Stomach (tissue), 4 donors: ENCODE measurements at regions not wholly inside any gene's neighbourhood (a gene's known extent, or its start where the extent isn't known, plus 50 kb on each side); places are given as distances from the start of the nearest gene placed in this dataset.

Experiments
- POLR2A ChIP-seq, 4 donors: fragments of 450-650 bp; IDR thresholded peaks; one replicate each; pipeline ENCODE4 v1.6.1; 2016; ENCODE audit warnings: antibody characterized with exemption in 4 of 4, control low read depth in 2 of 4, mild to moderate bottlenecking in 1 of 4, moderate library complexity in 1 of 4
- TF ChIP-seq, protein P1 (sequence below), 7 experiments: fragments of 450-650 bp in 4 of 7; fragments of 200-600 bp in 3 of 7; sonication (generic) in 3 of 7; IDR thresholded peaks; one replicate each; pipeline ENCODE4 v1.5.1; 2016 to 2019; ENCODE audit warnings: antibody characterized with exemption in 7 of 7, control low read depth in 2 of 7, mild to moderate bottlenecking in 1 of 7

DNA sequence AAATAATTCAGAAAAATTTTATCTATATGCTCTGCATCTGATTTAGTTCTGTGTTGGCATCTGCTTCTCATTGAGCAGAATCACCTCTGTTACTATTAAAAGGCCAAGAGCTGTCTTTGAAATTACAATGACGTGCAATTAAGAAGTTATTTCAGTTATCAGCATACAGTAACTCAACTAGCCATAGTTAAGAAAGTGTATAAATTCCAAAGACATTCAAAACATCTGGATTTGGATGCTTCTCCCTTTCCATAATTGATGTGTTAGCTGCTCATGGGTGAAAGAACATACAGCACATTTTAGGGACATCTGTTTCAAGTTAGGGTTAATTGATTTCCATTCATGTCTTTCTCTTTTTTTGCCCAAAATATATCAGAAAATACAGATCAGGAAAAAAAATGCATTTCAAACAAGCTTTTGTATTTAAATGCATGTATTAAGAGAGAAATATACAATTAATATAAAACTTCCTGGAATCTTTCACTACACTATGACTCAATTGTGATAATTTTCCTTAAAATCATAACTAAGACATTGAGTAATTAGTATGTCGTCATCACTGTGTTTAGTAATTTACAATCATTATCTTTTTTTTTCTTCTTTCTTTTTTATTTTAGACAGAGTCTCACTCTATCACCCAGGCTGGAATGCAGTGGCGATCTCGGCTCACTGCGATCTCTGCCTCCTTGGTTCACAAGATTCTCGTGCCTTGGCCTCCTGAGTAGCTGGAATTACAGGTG is 82.7 kb upstream of the MBNL1 start:
- TF ChIP-seq, protein P1, sequence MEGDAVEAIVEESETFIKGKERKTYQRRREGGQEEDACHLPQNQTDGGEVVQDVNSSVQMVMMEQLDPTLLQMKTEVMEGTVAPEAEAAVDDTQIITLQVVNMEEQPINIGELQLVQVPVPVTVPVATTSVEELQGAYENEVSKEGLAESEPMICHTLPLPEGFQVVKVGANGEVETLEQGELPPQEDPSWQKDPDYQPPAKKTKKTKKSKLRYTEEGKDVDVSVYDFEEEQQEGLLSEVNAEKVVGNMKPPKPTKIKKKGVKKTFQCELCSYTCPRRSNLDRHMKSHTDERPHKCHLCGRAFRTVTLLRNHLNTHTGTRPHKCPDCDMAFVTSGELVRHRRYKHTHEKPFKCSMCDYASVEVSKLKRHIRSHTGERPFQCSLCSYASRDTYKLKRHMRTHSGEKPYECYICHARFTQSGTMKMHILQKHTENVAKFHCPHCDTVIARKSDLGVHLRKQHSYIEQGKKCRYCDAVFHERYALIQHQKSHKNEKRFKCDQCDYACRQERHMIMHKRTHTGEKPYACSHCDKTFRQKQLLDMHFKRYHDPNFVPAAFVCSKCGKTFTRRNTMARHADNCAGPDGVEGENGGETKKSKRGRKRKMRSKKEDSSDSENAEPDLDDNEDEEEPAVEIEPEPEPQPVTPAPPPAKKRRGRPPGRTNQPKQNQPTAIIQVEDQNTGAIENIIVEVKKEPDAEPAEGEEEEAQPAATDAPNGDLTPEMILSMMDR (IDR thresholded peaks at IDR 0.05): no peak
- TF ChIP-seq POLR2A (IDR thresholded peaks at IDR 0.05): no peak
